Ishikawa (cell line): ENCODE measurements at regions not wholly inside any gene's neighbourhood (a gene's known extent, or its start where the extent isn't known, plus 50 kb on each side); places are given as distances from the start of the nearest gene placed in this dataset.

Experiments
- EP300 ChIP-seq: IDR thresholded peaks from 2 replicates; pipeline ENCODE4 v1.6.1; 2012; ENCODE audit warnings: borderline replicate concordance
- RAD21 ChIP-seq: IDR thresholded peaks from 2 replicates; pipeline ENCODE4 v1.6.1; 2012; ENCODE audit warnings: low read depth
- TCF12 ChIP-seq: IDR thresholded peaks from 2 replicates; pipeline ENCODE4 v1.6.1; 2012; ENCODE audit warnings: low read depth
- TEAD4 ChIP-seq: IDR thresholded peaks from 2 replicates; pipeline ENCODE4 v1.6.1; 2012
- YY1 ChIP-seq: IDR thresholded peaks from 2 replicates; pipeline ENCODE4 v1.6.1; 2012; ENCODE audit warnings: low read depth
- ZBTB7A ChIP-seq: IDR thresholded peaks from 2 replicates; pipeline ENCODE4 v1.6.1; 2012; ENCODE audit warnings: low read depth
- TF ChIP-seq, protein P1 (sequence below): IDR thresholded peaks from 2 replicates; pipeline ENCODE4 v1.6.1; 2012; ENCODE audit warnings: low read depth, mild to moderate bottlenecking
- TF ChIP-seq, protein P2 (sequence below): IDR thresholded peaks from 2 replicates; pipeline ENCODE4 v1.6.1; 2012

DNA sequence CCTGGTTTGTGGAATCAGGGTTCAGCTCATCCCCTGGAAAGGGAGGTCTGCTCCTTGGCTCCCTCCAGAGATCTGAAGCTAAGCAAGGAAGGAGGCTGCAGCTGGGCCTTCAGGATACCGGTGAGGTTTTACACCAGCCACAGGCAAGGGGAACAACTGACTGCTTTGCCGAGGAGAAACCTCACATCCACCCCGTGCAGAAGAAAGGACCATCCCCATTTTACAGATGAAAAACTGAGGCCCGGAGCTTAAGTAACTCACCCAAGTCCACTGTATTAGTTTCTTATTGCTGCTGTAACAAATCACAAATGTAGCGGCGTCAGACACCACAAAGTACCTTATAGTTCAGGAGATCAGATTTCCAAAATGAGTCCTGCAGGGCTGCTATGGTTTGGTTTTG lies 173.7 kb downstream of the MN1 start:
- TF ChIP-seq ZBTB7A (no peak), EP300 (no peak), YY1 (no peak), TEAD4 (no peak), TCF12 (no peak), RAD21 (no peak)
- TF ChIP-seq, protein P1, sequence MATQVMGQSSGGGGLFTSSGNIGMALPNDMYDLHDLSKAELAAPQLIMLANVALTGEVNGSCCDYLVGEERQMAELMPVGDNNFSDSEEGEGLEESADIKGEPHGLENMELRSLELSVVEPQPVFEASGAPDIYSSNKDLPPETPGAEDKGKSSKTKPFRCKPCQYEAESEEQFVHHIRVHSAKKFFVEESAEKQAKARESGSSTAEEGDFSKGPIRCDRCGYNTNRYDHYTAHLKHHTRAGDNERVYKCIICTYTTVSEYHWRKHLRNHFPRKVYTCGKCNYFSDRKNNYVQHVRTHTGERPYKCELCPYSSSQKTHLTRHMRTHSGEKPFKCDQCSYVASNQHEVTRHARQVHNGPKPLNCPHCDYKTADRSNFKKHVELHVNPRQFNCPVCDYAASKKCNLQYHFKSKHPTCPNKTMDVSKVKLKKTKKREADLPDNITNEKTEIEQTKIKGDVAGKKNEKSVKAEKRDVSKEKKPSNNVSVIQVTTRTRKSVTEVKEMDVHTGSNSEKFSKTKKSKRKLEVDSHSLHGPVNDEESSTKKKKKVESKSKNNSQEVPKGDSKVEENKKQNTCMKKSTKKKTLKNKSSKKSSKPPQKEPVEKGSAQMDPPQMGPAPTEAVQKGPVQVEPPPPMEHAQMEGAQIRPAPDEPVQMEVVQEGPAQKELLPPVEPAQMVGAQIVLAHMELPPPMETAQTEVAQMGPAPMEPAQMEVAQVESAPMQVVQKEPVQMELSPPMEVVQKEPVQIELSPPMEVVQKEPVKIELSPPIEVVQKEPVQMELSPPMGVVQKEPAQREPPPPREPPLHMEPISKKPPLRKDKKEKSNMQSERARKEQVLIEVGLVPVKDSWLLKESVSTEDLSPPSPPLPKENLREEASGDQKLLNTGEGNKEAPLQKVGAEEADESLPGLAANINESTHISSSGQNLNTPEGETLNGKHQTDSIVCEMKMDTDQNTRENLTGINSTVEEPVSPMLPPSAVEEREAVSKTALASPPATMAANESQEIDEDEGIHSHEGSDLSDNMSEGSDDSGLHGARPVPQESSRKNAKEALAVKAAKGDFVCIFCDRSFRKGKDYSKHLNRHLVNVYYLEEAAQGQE: no peak
- TF ChIP-seq, protein P2, sequence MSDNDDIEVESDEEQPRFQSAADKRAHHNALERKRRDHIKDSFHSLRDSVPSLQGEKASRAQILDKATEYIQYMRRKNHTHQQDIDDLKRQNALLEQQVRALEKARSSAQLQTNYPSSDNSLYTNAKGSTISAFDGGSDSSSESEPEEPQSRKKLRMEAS: no peak
